ENCODE measurements at regions not wholly inside any gene's neighbourhood (a gene's known extent, or its start where the extent isn't known, plus 50 kb on each side); places are given as distances from the start of the nearest gene placed in this dataset.
A peak's percentile ranks its signal among the peaks of the same experiment; 100 is the strongest.

- DNase-seq (ENCODE audit: low read depth) = no peak
- TF ChIP-seq CTCF (IDR thresholded peaks at IDR 0.05; ENCODE audit: control insufficient read depth, insufficient read depth, low read depth, low read length, missing control alignments) = no peak
- no peak overlapping the region for H3K4me3 ChIP-seq (ENCODE audit: control insufficient read depth, low read depth, low read length)
These were observed 387.4 kb downstream of the MAN2A1 start for GRCh38 chr5:110077147-110077546.

- no peak for DNase-seq (ENCODE audit: low read depth)
- no peak for TF ChIP-seq CTCF (IDR thresholded peaks at IDR 0.05; ENCODE audit: control insufficient read depth, insufficient read depth, low read depth, low read length, missing control alignments)
- no peak overlapping the region for H3K4me3 ChIP-seq (ENCODE audit: control insufficient read depth, low read depth, low read length)
These were observed 392.5 kb downstream of the MAN2A1 start for GRCh38 chr5:110082194-110082593.

GRCh38 chr5:110082863-110083262 is 393.1 kb downstream of the MAN2A1 start:
- H3K4me3 ChIP-seq (ENCODE audit: control insufficient read depth, low read depth, low read length) = no peak overlapping the region
- no peak for TF ChIP-seq CTCF (IDR thresholded peaks at IDR 0.05; ENCODE audit: control insufficient read depth, insufficient read depth, low read depth, low read length, missing control alignments)
- DNase-seq (ENCODE audit: low read depth) = no peak

GRCh38 chr5:110085826-110086225 is 396.1 kb downstream of the MAN2A1 start:
- no peak for DNase-seq (ENCODE audit: low read depth)
- no peak for TF ChIP-seq CTCF (IDR thresholded peaks at IDR 0.05; ENCODE audit: control insufficient read depth, insufficient read depth, low read depth, low read length, missing control alignments)
- no peak overlapping the region for H3K4me3 ChIP-seq (ENCODE audit: control insufficient read depth, low read depth, low read length)

GRCh38 chr5:110086658-110087388 is 397.1 kb downstream of the MAN2A1 start:
- DNase-seq (ENCODE audit: low read depth) = peak; percentile 35
- TF ChIP-seq CTCF (IDR thresholded peaks at IDR 0.05; ENCODE audit: control insufficient read depth, insufficient read depth, low read depth, low read length, missing control alignments) = no peak
- H3K4me3 ChIP-seq (ENCODE audit: control insufficient read depth, low read depth, low read length) = no peak overlapping the region

GRCh38 chr5:110087829-110088228 is 398.1 kb downstream of the MAN2A1 start:
- H3K4me3 ChIP-seq (ENCODE audit: control insufficient read depth, low read depth, low read length) = no peak overlapping the region
- TF ChIP-seq CTCF (IDR thresholded peaks at IDR 0.05; ENCODE audit: control insufficient read depth, insufficient read depth, low read depth, low read length, missing control alignments) = no peak
- DNase-seq (ENCODE audit: low read depth) = no peak
